Mesodermal cell (in vitro differentiated cells): ENCODE measurements at regions not wholly inside any gene's neighbourhood (a gene's known extent, or its start where the extent isn't known, plus 50 kb on each side); places are given as distances from the start of the nearest gene placed in this dataset.
"Not testable (repeated sequence)": the region's sequence is repeated elsewhere in the genome, so short reads cannot be mapped to it uniquely, and the experiment has no call there.

Experiments
- H3K27ac ChIP-seq: 2 replicates; pipeline ENCODE4 v1.7.0; 2013; ENCODE audit warnings: mild to moderate bottlenecking, low read depth, low read length, moderate library complexity; ENCODE audit not compliant: severe bottlenecking
- H3K36me3 ChIP-seq: 2 replicates; pipeline ENCODE4 v1.7.1; 2013; ENCODE audit warnings: mild to moderate bottlenecking, low read length, moderate library complexity; ENCODE audit not compliant: control insufficient read depth, insufficient read depth
- H3K4me1 ChIP-seq: one replicate; pipeline ENCODE4 v1.7.1; 2013; ENCODE audit warnings: mild to moderate bottlenecking, low read length; ENCODE audit not compliant: insufficient read depth, control insufficient read depth, poor library complexity, severe bottlenecking
- H3K4me3 ChIP-seq: 2 replicates; pipeline ENCODE4 v1.7.0; 2013; ENCODE audit warnings: low read length, control low read depth, mild to moderate bottlenecking; ENCODE audit not compliant: insufficient read depth, poor library complexity, severe bottlenecking; ENCODE audit errors: extremely low read depth
- H3K9me3 ChIP-seq: 2 replicates; pipeline ENCODE4 v1.7.1; 2013; ENCODE audit warnings: mild to moderate bottlenecking, low read length, moderate library complexity; ENCODE audit not compliant: control insufficient read depth
- WGBS, 2 experiments: methylation state at CpG; one replicate each; pipeline ENCODE4 v1.1.5; 2013; ENCODE audit warnings: missing lambda C conversion rate in 2 of 2; ENCODE audit not compliant: insufficient coverage in 2 of 2; 5-methylcytosine and 5-hydroxymethylcytosine counted together

DNA sequence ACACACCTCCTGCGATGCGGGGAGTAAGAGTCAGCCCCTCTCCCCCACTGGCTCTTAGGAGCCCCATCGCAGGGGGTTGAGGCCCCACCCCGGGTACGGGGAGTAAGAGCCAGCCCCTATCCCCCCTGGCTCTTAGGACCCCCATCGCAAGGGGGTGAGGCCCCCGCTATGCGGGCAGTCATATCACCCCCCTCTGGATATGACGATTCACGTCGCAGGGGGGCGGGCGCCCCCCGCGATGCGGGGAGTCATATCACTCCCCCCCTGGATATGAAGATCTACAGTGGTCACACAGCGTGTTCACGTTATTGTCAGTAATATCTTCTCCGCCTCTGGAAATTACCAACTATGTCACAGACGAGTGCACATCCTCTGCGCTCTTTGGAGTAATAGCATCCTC, 61.1 kb downstream of the DEFB131A start:
- 92 to 94% methylated on average over 11 of the region's 21 CpGs for WGBS, 2 experiments

GRCh38 chr4:9506672-9507071, 62.5 kb downstream of the DEFB131A start:
- H3K4me3 ChIP-seq, H3K9me3 ChIP-seq, H3K36me3 ChIP-seq, H3K27ac ChIP-seq, H3K4me1 ChIP-seq: not testable (repeated sequence)
- no CpG with 5 or more reads among the region's 2 CpGs for WGBS, 2 experiments

More for the DNA sequence above, 61.1 kb downstream of the DEFB131A start:
- not testable (repeated sequence) for H3K4me3 ChIP-seq, H3K4me1 ChIP-seq, H3K36me3 ChIP-seq, H3K9me3 ChIP-seq, H3K27ac ChIP-seq

DNA sequence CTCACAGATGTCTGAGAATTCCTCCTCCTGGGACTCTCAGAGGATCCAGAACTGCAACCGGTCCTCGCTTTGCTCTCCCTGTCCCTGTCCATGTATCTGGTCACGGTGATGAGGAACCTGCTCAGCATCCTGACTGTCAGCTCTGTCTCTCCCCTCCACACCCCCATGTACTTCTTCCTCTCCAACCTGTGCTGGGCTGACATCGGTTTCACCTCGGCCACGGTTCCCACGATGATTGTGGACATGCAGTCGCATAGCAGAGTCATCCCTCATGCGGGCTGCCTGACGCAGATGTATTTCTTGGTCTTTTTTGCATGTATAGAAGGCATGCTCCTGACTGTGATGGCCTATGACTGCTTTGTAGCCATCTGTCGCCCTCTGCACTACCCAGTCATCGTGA, 68.7 kb downstream of the DEFB131A start:
- no CpG with 5 or more reads among the region's 12 CpGs for WGBS, 2 experiments
- H3K4me1 ChIP-seq, H3K27ac ChIP-seq: not testable (repeated sequence)

DNA sequence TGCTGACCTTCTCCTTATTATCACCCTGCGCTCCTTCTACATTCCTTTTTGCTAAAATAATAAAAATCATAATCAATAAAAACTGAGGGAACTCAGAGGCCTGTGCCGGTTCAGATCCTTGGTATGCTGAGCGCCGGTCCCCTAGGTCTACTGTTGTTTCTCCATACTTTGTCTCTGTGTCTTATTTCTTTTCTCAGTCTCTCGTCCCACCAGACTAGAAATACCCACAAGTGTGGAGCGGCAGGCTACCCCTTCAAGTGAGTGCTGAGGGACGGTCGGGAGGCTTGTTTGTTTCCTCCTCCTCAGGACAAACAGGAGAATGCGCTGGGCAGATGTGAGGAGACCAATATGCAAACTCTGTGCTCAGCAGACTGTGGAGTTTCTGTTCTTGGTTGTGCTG, 75.4 kb downstream of the DEFB131A start:
- not testable (repeated sequence) for H3K36me3 ChIP-seq, H3K9me3 ChIP-seq, H3K4me1 ChIP-seq, H3K4me3 ChIP-seq, H3K27ac ChIP-seq
- WGBS, 2 experiments, result 83 to 99% methylated on average over 3 to 7 of the region's 9 CpGs

More for the DNA sequence above, 68.7 kb downstream of the DEFB131A start:
- not testable (repeated sequence) for H3K9me3 ChIP-seq, H3K36me3 ChIP-seq, H3K4me3 ChIP-seq

DNA sequence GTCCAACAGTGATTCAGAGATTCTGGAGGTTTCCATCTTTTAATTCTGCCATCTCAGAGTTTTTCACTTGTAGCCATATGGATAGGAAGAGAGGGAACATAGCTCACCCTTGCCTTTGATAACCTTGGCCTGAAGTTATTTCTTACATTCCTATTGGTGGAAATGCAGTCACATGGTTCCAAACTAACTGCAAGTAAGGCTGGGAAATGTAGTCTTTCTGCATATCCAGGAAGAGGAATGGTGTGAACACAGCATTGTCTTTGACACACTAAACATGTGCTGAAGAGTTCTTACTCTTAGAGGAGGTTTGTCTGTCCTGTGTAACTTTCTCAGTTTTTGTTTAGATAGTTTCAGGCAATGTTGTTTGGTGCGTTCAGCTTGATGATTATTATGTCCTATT, 78.7 kb downstream of the DEFB131A start:
- not testable (repeated sequence) for H3K4me3 ChIP-seq

GRCh38 chr4:9524406-9524805, 80.2 kb downstream of the DEFB131A start:
- 92 to 93% methylated on average over 13 to 15 of the region's 18 CpGs for WGBS, 2 experiments
- H3K36me3 ChIP-seq, H3K4me1 ChIP-seq, H3K4me3 ChIP-seq, H3K9me3 ChIP-seq, H3K27ac ChIP-seq: not testable (repeated sequence)

More for the DNA sequence above, 78.7 kb downstream of the DEFB131A start:
- H3K9me3 ChIP-seq, H3K27ac ChIP-seq, H3K36me3 ChIP-seq, H3K4me1 ChIP-seq: not testable (repeated sequence)
- WGBS, 2 experiments, result no CpG with 5 or more reads among the region's 1 CpG

DNA sequence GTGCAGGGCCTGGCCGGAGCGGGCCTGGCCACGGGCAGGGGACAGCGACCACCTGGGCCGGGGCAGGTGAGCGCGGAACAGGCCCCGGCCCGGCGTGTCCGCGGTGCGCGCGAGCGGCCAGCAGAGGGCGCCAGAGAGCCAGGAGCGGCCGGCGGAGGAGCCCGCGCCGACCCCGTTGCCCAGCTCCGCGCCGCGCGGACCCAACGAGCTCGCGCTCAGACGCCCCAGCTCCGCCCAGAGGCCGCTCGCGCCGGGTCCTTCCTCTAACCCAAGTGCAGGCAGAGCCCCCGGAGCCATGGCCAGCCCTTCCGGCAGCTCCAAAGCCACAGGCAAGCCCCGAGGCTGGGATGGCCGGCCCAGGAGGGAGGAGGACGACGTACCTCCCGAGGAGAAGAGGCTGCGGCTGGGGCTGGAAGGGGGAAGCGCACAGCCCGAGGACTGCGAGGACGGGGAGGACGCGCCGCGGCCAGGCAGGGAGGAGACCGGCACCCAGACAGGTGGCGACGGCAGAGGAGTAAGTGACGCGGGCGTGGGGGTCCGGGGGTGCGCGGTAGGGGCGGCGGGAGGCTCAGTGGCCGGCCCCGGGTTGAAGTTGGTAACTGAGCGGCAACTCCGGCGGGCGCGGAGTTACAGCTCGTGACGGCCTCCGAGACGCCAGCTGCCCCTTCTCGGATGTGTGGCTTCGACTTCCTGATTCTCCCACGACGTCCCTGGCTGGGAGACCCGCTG, 88.1 kb downstream of the DEFB131A start:
- 1% methylated on average over 69 to 71 of the region's 81 CpGs for WGBS, 2 experiments
- H3K4me1 ChIP-seq, H3K36me3 ChIP-seq, H3K27ac ChIP-seq, H3K9me3 ChIP-seq: not testable (repeated sequence)
- H3K4me3 ChIP-seq, result peak overlapping the region; percentile 52

DNA sequence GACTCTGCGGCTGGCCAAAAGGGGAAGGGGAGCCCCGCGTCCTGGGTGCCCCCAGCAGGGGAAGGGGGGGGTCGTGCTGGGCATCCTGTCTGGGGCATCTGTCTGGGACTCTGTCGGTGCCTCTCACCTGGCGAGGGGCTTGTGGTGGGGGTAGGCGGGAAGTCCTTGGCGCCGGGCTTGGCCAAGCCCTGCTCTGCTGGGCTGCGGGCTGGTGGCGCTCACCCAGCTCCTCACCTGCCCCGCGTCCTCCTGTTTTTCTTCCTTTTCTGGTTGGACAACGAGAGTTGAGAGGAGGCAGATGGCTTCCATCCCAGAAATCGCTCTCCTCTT, 88.6 kb downstream of the DEFB131A start:
- not testable (repeated sequence) for H3K36me3 ChIP-seq, H3K4me1 ChIP-seq, H3K27ac ChIP-seq, H3K9me3 ChIP-seq
- H3K4me3 ChIP-seq, result peak overlapping the region; percentile 52
- 83% methylated on average over 1 of the region's 15 CpGs; no CpG with 5 or more reads in 1 of the 2 experiments for WGBS, 2 experiments

DNA sequence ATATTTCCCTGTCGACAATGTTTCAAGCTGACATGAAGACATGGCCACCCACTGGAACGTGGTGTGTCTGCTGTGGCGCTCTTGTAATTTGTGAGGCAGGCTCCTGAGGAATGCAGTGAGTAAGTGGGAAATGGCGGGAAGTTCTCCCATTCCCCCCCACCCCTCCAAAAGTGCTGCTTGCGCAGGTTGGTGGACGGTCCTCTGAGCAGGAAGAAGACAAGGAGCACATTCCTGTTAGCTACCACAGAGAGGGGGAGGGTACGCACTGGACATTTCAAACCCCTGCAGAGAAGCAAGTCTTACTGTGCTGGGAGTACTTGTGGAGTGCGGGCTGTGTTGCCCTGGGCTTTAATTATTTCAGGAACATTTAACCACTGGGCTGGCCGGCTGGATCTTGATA, 92.9 kb downstream of the DEFB131A start:
- H3K4me1 ChIP-seq, H3K4me3 ChIP-seq, H3K9me3 ChIP-seq, H3K36me3 ChIP-seq: not testable (repeated sequence)
- 76 to 89% methylated on average over 3 to 4 of the region's 9 CpGs for WGBS, 2 experiments
- peak overlapping the region; percentile 59 for H3K27ac ChIP-seq

DNA sequence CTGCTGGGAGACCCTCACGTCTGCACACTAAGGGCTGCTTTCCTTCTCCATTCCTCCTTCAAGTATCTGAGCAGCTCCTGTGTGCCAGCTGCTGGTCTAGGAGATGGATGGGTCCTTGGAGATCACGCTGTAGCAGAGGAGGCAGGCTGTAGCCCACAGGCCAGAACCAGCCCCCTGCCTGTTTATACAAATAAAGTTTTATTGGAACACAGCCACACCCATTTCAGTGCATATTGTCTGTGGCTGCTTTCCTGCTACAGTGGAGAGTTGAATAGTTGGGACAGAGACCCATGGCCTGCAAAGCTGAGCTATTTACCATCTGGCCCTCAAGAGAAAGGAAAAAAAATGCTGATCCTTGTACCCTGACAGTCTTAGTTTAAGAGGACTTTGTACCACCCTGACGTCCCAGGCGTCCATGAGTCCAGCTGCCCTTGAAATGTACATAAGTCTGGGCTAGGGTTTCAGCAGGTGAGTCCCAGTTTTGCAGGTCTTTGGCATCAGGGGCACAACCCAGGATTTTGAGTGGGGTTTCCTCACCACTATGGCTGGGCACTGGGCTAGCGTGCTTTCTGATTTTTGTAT, 95.8 kb downstream of the DEFB131A start:
- WGBS, 2 experiments, result 100% methylated on average over 4 of the region's 5 CpGs; no CpG with 5 or more reads in 1 of the 2 experiments
- H3K27ac ChIP-seq, H3K9me3 ChIP-seq, H3K36me3 ChIP-seq, H3K4me1 ChIP-seq, H3K4me3 ChIP-seq: not testable (repeated sequence)

DNA sequence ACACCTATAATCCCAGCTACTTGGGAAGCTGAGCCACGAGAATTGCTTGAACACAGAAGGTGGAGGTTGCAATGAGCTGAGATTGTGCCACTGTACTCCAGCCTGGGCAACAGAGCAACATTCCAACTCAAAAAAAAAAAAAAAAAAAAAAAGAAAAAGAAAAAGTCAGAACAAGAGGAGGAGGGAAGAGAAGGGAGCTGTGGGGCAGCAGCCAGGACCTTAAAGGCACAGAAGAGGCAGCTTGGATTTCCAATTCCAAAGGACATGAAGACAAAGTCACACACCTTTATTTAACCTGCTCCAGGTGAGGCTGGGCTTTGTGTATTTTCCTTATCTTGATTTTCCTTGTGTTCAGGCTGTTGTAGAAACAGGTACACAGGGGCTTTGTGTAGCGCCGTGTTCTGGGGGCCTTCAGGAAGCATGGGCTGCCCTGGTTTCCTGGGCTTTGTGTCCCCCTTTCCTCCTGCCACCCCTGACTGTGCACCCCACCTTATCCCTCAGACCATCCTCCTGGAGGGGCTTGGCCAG, 97.2 kb downstream of the DEFB131A start:
- not testable (repeated sequence) for H3K27ac ChIP-seq, H3K36me3 ChIP-seq
- WGBS, 2 experiments, result 100% methylated on average over 2 of the region's 3 CpGs

More for the DNA sequence above, 97.2 kb downstream of the DEFB131A start:
- not testable (repeated sequence) for H3K4me1 ChIP-seq, H3K4me3 ChIP-seq, H3K9me3 ChIP-seq
